ENCODE measurements at regions not wholly inside any gene's neighbourhood (a gene's known extent, or its start where the extent isn't known, plus 50 kb on each side); places are given as distances from the start of the nearest gene placed in this dataset.

- TF ChIP-seq CTCF (IDR thresholded peaks at IDR 0.05) (no peak), POLR2A (IDR thresholded peaks at IDR 0.05) (no peak)
These were observed 275.5 kb upstream of the B3GAT1 start for GRCh38 chr11:134687548-134687947.

Measured in body of pancreas (tissue), 4 donors.